ENCODE measurements at regions not wholly inside any gene's neighbourhood (a gene's known extent, or its start where the extent isn't known, plus 50 kb on each side); places are given as distances from the start of the nearest gene placed in this dataset.

DNA sequence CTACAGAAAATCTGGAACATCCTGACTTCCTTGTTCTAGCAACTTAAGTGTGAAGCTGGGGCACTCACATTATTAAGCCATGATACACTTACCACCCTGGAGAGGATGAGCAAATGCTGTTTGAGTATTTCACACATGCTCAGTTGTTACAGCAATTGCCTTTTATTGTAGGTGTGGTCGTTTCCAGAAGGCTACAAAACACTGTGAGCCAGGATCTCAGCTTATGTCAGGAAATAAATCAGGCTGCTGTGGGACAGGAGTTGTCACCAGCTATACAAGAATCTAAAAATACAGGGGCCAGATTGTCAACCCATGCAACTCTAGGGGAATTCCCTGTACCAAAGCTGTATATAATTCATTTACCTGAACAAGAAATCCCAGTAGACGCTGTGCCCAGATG lies 273.3 kb upstream of the SP4 start:
- CTCF ChIA-PET = no interaction called here

More for the DNA sequence above, 273.3 kb upstream of the SP4 start:
- POLR2A ChIA-PET = no interaction called here
- BruUV-seq (replicated peaks) = no TSS peak
- intact Hi-C loops (cut with micrococcal nuclease) (no loop called here), dilution Hi-C loops (cut with MboI; ENCODE audit: extremely low pct_ligation_motif_present, low sequenced_read_pairs) (no loop called here)
- Histone ChIP-seq H3K36me3 (ENCODE audit: control insufficient read depth in 2 of 2, extremely low read depth in 1 of 2, insufficient read depth in 2 of 2, low read length in 2 of 2) (no peaks in the 10 kb centered on the region), H2AFZ (ENCODE audit: low read depth, low read length) (no peak overlapping the region), H3K4me2 (ENCODE audit: insufficient read depth, low read length) (no peak overlapping the region), H3K9me1 (replicated peaks; ENCODE audit: control insufficient read depth, extremely low read depth, insufficient read depth, low read length) (no peaks in the 10 kb centered on the region), H4K20me1 (replicated peaks; ENCODE audit: control insufficient read depth, extremely low read depth, insufficient read depth, low read length) (no peaks in the 10 kb centered on the region), H3K79me2 (ENCODE audit: control insufficient read depth, insufficient read depth, low read length) (no peaks in the 10 kb centered on the region), H3K9me3 (replicated peaks; ENCODE audit: control insufficient read depth, insufficient read depth, low read length) (no peaks in the 10 kb centered on the region), H3K4me3 (replicated peaks in 1 of 3; ENCODE audit: insufficient read depth in 1 of 3, low read depth in 1 of 3, low read length in 3 of 3) (no peak overlapping the region), H3K9ac (replicated peaks; ENCODE audit: extremely low read depth, insufficient read depth, low read length) (no peak overlapping the region), H3K27ac (ENCODE audit: insufficient read depth, low read depth, low read length) (no peak overlapping the region), H3K27me3 (ENCODE audit: control insufficient read depth in 2 of 2, insufficient read depth in 2 of 2, low read length in 2 of 2) (no peaks in the 10 kb centered on the region), H3K4me1 (ENCODE audit: control insufficient read depth, extremely low read depth, insufficient read depth, low read length) (no peaks in the 10 kb centered on the region)
- no peak for DNase-seq (ENCODE audit: low read depth, low spot score)
- no peak for TF ChIP-seq EZH2 (IDR thresholded peaks at IDR 0.05; ENCODE audit: borderline replicate concordance, low read depth, low read length, severe bottlenecking)
- TF ChIP-seq JUN (IDR thresholded peaks at IDR 0.05; ENCODE audit: borderline replicate concordance, insufficient read depth, insufficient read length, low read depth) = no peak
- TF ChIP-seq, protein P1, sequence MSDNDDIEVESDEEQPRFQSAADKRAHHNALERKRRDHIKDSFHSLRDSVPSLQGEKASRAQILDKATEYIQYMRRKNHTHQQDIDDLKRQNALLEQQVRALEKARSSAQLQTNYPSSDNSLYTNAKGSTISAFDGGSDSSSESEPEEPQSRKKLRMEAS (IDR thresholded peaks at IDR 0.05; ENCODE audit: insufficient read depth, insufficient read length) = no peak
- TF ChIP-seq GATA2 (IDR thresholded peaks at IDR 0.05; ENCODE audit: insufficient read depth, insufficient read length, low read depth, low read length) = no peak
- no peak for TF ChIP-seq POLR2A (IDR thresholded peaks at IDR 0.05; ENCODE audit: low read depth, low read length)
- no peak for TF ChIP-seq FOS (IDR thresholded peaks at IDR 0.05; ENCODE audit: borderline replicate concordance, insufficient read depth, low read length)
- TF ChIP-seq, protein P2, sequence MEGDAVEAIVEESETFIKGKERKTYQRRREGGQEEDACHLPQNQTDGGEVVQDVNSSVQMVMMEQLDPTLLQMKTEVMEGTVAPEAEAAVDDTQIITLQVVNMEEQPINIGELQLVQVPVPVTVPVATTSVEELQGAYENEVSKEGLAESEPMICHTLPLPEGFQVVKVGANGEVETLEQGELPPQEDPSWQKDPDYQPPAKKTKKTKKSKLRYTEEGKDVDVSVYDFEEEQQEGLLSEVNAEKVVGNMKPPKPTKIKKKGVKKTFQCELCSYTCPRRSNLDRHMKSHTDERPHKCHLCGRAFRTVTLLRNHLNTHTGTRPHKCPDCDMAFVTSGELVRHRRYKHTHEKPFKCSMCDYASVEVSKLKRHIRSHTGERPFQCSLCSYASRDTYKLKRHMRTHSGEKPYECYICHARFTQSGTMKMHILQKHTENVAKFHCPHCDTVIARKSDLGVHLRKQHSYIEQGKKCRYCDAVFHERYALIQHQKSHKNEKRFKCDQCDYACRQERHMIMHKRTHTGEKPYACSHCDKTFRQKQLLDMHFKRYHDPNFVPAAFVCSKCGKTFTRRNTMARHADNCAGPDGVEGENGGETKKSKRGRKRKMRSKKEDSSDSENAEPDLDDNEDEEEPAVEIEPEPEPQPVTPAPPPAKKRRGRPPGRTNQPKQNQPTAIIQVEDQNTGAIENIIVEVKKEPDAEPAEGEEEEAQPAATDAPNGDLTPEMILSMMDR (IDR thresholded peaks at IDR 0.05; ENCODE audit: extremely low read depth in 1 of 2, insufficient read depth in 1 of 2, low read depth in 1 of 2, low read length in 2 of 2) = no peak
- TF ChIP-seq POLR2AphosphoS5 (IDR thresholded peaks at IDR 0.05; ENCODE audit: insufficient read depth, low read depth, low read length) = no peak
- no peak for TF ChIP-seq MYC (IDR thresholded peaks at IDR 0.05; ENCODE audit: low read depth, low read length)
- FAIRE-seq = no peak

Data from endothelial cell of umbilical vein (primary cell).